SK-N-SH (cell line): ENCODE measurements at regions not wholly inside any gene's neighbourhood (a gene's known extent, or its start where the extent isn't known, plus 50 kb on each side); places are given as distances from the start of the nearest gene placed in this dataset.

Experiments
- CTCF ChIA-PET: fragments of 300-600, 350-600 bp; formaldehyde crosslinking; extraction: SDS; loops from one replicate; lab custom pipeline; 2021; lab: Yijun Ruan, JAX
- POLR2A ChIA-PET: fragments of 350-600 bp; sonication (Branson Sonifier 250); formaldehyde crosslinking; extraction: SDS; loops from one replicate; lab custom pipeline; 2020; ENCODE audit warnings: antibody characterized with exemption, inconsistent platforms; lab: Yijun Ruan, JAX
- DNase-seq: peaks from one replicate; pipeline ENCODE4 v3.0.0; 2012
- H2AFZ ChIP-seq: fragments of 200-600 bp; sonication (generic); 2 replicates; pipeline ENCODE4 v1.8.1; 2016; ENCODE audit warnings: antibody characterized with exemption, mild to moderate bottlenecking, low read depth
- H3F3A ChIP-seq: fragments of 200-600 bp; sonication (generic); replicated peaks from 2 replicates; pipeline ENCODE3; 2016; ENCODE audit warnings: antibody characterized with exemption, mild to moderate bottlenecking; ENCODE audit not compliant: insufficient read depth
- H3K27ac ChIP-seq, 2 experiments: fragments of 200-500 bp in 1 of 2; fragments of 200-600 bp in 1 of 2; sonication (Bioruptor generic) in 1 of 2; sonication (generic), shearing (Covaris generic) in 1 of 2; 2 replicates each; pipeline versions ENCODE4 v1.5.1 to v1.6.1; 2014 to 2016; ENCODE audit warnings: low read depth in 2 of 2, inconsistent platforms in 1 of 2, low read length in 1 of 2, mild to moderate bottlenecking in 1 of 2, mixed read lengths in 1 of 2
- H3K27me3 ChIP-seq: fragments of 200-600 bp; sonication (generic), shearing (Covaris generic); 2 replicates; pipeline ENCODE4 v1.6.1; 2016; ENCODE audit warnings: mixed run types; ENCODE audit not compliant: insufficient read depth
- H3K36me3 ChIP-seq, 2 experiments: fragments of 200-500 bp in 1 of 2; fragments of 200-600 bp in 1 of 2; sonication (Bioruptor generic) in 1 of 2; sonication (generic) in 1 of 2; replicated peaks in 1 of 2; 2 replicates each; pipeline versions ENCODE3 to v1.5.1; 2014 to 2016; ENCODE audit warnings: low read length in 1 of 2, mild to moderate bottlenecking in 1 of 2; ENCODE audit not compliant: insufficient read depth in 2 of 2, control insufficient read depth in 1 of 2
- H3K4me1 ChIP-seq, 2 experiments: fragments of 200-500 bp in 1 of 2; fragments of 200-600 bp in 1 of 2; sonication (Bioruptor generic) in 1 of 2; sonication (generic), shearing (Covaris generic) in 1 of 2; 2 replicates each; pipeline versions ENCODE4 v1.5.1 to v1.6.1; 2014 to 2016; ENCODE audit warnings: low read depth in 1 of 2, low read length in 1 of 2, mixed run types in 1 of 2; ENCODE audit not compliant: insufficient read depth in 2 of 2, control insufficient read depth in 1 of 2
- H3K4me2 ChIP-seq: fragments of 200-600 bp; sonication (generic), shearing (Covaris generic); 2 replicates; pipeline ENCODE4 v1.6.1; 2017; ENCODE audit warnings: mixed run types
- H3K4me3 ChIP-seq, 2 experiments: fragments of 200-500 bp in 1 of 2; fragments of 200-600 bp in 1 of 2; sonication (Bioruptor generic) in 1 of 2; sonication (generic), shearing (Covaris generic) in 1 of 2; 2 replicates each; pipeline versions ENCODE4 v1.5.1 to v1.8.1; 2014 to 2016; ENCODE audit warnings: low read depth in 2 of 2, inconsistent platforms in 1 of 2, low read length in 1 of 2, mild to moderate bottlenecking in 1 of 2, mixed read lengths in 1 of 2, moderate library complexity in 1 of 2
- H3K79me2 ChIP-seq: fragments of 200-600 bp; sonication (generic); 2 replicates; pipeline ENCODE4 v1.8.1; 2017; ENCODE audit warnings: mild to moderate bottlenecking; ENCODE audit not compliant: insufficient read depth
- H3K9ac ChIP-seq: fragments of 200-600 bp; sonication (generic); 2 replicates; pipeline ENCODE4 v1.6.1; 2017; ENCODE audit warnings: mixed run types
- H3K9me2 ChIP-seq: fragments of 200-600 bp; sonication (generic); 2 replicates; pipeline ENCODE4 v1.6.1; 2017; ENCODE audit warnings: mixed run types
- H3K9me3 ChIP-seq: fragments of 200-600 bp; sonication (generic); 2 replicates; pipeline ENCODE4 v1.6.1; 2017; ENCODE audit warnings: mixed run types, mild to moderate bottlenecking, moderate library complexity
- H4K20me1 ChIP-seq: fragments of 200-600 bp; sonication (generic); 2 replicates; pipeline ENCODE4 v1.6.1; 2017; ENCODE audit warnings: mild to moderate bottlenecking, mixed run types; ENCODE audit not compliant: insufficient read depth
- EZH2phosphoT487 ChIP-seq: fragments of 200-600 bp; sonication (generic); IDR thresholded peaks from 2 replicates; pipeline ENCODE4 v1.6.1; 2017; ENCODE audit warnings: low read depth, mixed run types, mild to moderate bottlenecking, antibody characterized with exemption, moderate library complexity, borderline replicate concordance
- GABPA ChIP-seq: IDR thresholded peaks from 2 replicates; pipeline ENCODE4 v1.4.0; 2012; ENCODE audit warnings: low read depth, mild to moderate bottlenecking
- MEF2A ChIP-seq: IDR thresholded peaks from 2 replicates; pipeline ENCODE4 v1.4.0; 2012; ENCODE audit warnings: low read depth, borderline replicate concordance
- NRF1 ChIP-seq: IDR thresholded peaks from 2 replicates; pipeline ENCODE4 v1.6.1; 2012; ENCODE audit warnings: low read depth, mild to moderate bottlenecking, low read length
- RAD21 ChIP-seq: IDR thresholded peaks from 2 replicates; pipeline ENCODE4 v1.6.1; 2012; ENCODE audit warnings: mild to moderate bottlenecking, low read length
- RXRA ChIP-seq: IDR thresholded peaks from 2 replicates; pipeline ENCODE4 v1.4.0; 2012; ENCODE audit warnings: low read depth, mild to moderate bottlenecking, borderline replicate concordance
- SMC3 ChIP-seq: IDR thresholded peaks from 2 replicates; pipeline ENCODE4 v1.6.1; 2012; ENCODE audit warnings: low read depth, low read length, improper control_type of control experiment
- TCF12 ChIP-seq: IDR thresholded peaks from 2 replicates; pipeline ENCODE4 v1.4.0; 2012
- WGBS: methylation state at CpG from one replicate; pipeline ENCODE4 v1.1.6; 2017; ENCODE audit warnings: low lambda C conversion rate; 5-methylcytosine and 5-hydroxymethylcytosine counted together
- TF ChIP-seq, protein P1 (sequence below): fragments of 150-350 bp; IDR thresholded peaks from 2 replicates; pipeline ENCODE4 v1.6.1; 2017; ENCODE audit warnings: antibody characterized with exemption, low read length, low read depth, borderline replicate concordance
- TF ChIP-seq, protein P2 (sequence below): IDR thresholded peaks from 2 replicates; pipeline ENCODE4; 2012

DNA sequence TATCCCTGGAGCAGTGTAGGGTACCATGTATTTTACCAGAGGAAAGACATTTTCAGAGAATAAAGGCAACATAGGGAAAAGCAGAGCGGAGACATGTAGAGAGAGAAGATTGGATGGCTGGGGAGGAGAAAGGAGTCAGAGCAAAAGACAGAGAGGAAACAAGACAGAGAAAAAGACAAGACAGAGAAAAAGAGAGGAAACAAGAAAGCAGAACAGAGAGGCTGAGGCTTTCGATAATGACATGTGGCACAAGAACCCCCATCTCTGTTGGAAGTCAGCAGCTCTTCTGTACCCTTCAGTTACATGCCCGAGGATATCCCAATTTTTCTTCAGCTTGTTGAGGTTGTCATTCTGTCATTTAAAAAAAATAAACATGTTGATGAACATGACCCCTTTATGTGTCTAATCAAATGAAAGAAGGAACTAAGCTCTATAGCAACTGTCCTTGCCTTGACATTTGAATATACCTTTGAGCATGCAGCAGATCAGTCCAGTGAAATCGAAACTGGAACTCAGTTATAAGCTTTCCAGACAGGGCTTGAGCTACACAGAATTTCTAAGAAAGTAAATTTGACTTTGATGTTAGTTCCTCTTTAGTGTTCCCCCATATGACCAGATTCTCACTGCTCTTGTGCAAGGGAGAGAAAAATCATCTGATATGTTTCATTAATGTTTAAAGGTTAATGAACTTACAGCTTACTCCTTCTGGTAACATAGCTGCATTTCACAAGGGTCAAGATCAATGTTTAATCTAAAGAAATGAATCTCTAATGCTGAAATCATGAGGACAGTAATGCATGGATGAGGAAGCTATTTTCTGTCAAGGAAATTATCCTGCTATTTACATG is 75.1 kb upstream of the SP4 start:
- no peak for TF ChIP-seq EZH2phosphoT487
- TF ChIP-seq RAD21, result no peak
- Histone ChIP-seq H3K9me2 (no peaks in the 10 kb centered on the region), H3K36me3 (no peaks in the 10 kb centered on the region), H3K27ac (no peak overlapping the region), H2AFZ (no peak overlapping the region), H3K9me3 (no peaks in the 10 kb centered on the region), H3K4me1 (no peaks in the 10 kb centered on the region), H3K9ac (no peak overlapping the region), H3K4me3 (peak overlapping the region in 1 of 2 experiments; percentile 31; a peak in 2 of 4 replicates), H3K27me3 (peaks cover 15% of the 10 kb centered on the region; the same call in 1 of the 2 replicates), H4K20me1 (no peaks in the 10 kb centered on the region), H3K79me2 (no peaks in the 10 kb centered on the region), H3K4me2 (peak overlapping the region; percentile 44), H3F3A (no peaks in the 10 kb centered on the region)
- no peak for DNase-seq
- ChIA-PET CTCF (no interaction called here), POLR2A (no interaction called here)
- WGBS, result 1% methylated on average over 4 of the region's 4 CpGs

GRCh38 chr7:21353388-21353780 is 74.5 kb upstream of the SP4 start:
- Histone ChIP-seq H3K4me1 (no peaks in the 10 kb centered on the region), H2AFZ (no peak overlapping the region), H3K9ac (no peak overlapping the region), H4K20me1 (no peaks in the 10 kb centered on the region), H3K9me3 (no peaks in the 10 kb centered on the region), H3F3A (no peaks in the 10 kb centered on the region), H3K9me2 (no peaks in the 10 kb centered on the region), H3K4me2 (no peak overlapping the region), H3K36me3 (no peaks in the 10 kb centered on the region), H3K4me3 (0 out of 4 replicates have a peak overlapping the region, but pooled peaks of 1 of the 2 experiments have one; percentile 31), H3K79me2 (no peaks in the 10 kb centered on the region), H3K27ac (no peak overlapping the region), H3K27me3 (peaks cover 15% of the 10 kb centered on the region; the same call in 1 of the 2 replicates)
- TF ChIP-seq, protein P1, sequence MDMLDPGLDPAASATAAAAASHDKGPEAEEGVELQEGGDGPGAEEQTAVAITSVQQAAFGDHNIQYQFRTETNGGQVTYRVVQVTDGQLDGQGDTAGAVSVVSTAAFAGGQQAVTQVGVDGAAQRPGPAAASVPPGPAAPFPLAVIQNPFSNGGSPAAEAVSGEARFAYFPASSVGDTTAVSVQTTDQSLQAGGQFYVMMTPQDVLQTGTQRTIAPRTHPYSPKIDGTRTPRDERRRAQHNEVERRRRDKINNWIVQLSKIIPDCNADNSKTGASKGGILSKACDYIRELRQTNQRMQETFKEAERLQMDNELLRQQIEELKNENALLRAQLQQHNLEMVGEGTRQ, result no peak
- TF ChIP-seq GABPA (no peak), SMC3 (no peak), TCF12 (no peak), NRF1 (no peak), RXRA (no peak), MEF2A (no peak)
- TF ChIP-seq, protein P2, sequence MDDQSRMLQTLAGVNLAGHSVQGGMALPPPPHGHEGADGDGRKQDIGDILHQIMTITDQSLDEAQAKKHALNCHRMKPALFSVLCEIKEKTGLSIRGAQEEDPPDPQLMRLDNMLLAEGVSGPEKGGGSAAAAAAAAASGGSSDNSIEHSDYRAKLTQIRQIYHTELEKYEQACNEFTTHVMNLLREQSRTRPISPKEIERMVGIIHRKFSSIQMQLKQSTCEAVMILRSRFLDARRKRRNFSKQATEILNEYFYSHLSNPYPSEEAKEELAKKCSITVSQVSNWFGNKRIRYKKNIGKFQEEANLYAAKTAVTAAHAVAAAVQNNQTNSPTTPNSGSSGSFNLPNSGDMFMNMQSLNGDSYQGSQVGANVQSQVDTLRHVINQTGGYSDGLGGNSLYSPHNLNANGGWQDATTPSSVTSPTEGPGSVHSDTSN, result no peak
- CTCF ChIA-PET, result no interaction called here
- WGBS, result 5% methylated on average over 4 of the region's 4 CpGs
- POLR2A ChIA-PET, result no interaction called here
- no peak for DNase-seq
